Ammon's horn (tissue), 1 donor: ENCODE measurements at regions not wholly inside any gene's neighbourhood (a gene's known extent, or its start where the extent isn't known, plus 50 kb on each side); places are given as distances from the start of the nearest gene placed in this dataset.

Source experiments
- DNase-seq: peaks from one replicate; pipeline ENCODE4 v3.0.0-alpha.2; 2016; ENCODE audit warnings: low spot score

- no peak for DNase-seq
Measured at GRCh38 chr1:25081496-25081895, 150.8 kb downstream of the SYF2 start.

GRCh38 chr1:25080294-25081209, 150.5 kb upstream of the RUNX3 start:
- peak; percentile 34 for DNase-seq

GRCh38 chr1:25079048-25079447, 149.0 kb upstream of the RUNX3 start:
- no peak for DNase-seq

DNA sequence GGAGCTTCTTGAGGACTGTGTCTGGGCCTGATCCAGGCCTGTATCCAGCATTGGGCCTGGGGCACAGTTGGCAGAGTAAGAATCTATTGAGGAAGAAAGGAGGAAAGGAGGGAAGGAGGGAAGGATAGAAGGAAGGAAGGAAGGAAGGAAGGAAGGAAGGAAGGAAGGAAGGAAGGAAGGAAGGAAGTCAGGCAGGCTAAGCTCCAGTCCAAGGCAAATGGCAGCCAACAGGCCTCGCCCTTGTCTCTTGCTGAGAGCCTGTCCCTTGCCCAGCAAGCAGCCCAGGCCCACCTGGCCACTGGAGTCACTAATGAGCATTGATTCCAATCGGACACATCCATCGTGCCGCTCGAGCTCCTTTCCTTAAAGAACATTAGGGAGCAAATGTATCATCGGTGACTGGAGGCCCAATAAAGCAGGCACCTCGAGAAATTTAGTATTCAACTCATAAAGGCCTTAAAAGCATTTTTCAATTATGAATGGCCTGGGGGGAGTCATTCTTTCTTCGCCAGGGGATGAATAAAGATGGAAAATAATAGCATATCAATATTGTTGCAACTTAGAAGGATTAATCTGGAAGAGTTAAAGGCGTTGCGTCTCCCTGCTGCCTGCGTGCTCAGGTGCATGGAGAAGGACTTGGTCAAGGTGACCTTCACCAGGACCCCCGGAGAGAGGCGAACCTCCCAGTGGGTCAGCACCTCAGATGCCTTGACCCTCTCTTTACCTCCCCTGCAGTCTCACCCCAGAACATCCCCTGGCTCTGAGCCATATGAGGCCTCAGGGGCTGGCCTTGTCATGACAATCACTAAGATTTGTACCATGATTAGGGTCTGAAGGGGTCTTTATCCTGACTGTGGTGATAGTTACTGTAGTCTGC, 144.5 kb upstream of the RUNX3 start:
- DNase-seq: no peak

DNA sequence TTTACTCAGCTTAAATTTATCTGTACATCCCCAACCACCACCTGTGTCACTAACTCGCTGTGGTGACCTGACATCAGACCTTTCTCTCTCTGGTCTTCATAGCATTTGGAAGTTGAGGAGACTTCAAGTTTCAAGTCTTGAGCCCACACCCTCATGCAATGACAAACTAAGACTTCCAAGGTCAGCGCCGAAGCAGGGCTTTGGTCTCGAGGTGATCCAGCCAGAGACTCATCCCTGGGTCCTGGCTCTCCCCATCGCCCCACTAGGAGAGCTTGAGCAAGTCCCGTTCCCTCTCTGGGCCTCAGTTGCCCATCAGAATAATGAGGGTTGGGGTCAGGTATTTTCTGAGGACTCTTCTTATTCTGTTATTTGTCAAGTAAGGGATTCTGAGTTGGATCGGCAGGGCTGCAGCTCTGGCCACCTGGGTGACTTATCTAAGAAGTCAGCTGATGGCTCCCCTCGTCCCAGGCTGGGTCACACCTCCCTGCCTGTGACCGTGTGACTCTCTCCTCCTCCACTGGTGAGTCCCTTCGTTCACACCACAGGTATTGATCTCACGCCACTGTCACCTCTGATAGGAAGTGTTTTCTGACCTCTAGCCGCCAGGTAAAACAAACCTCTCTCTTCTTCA, 143.7 kb upstream of the RUNX3 start:
- DNase-seq: no peak

DNA sequence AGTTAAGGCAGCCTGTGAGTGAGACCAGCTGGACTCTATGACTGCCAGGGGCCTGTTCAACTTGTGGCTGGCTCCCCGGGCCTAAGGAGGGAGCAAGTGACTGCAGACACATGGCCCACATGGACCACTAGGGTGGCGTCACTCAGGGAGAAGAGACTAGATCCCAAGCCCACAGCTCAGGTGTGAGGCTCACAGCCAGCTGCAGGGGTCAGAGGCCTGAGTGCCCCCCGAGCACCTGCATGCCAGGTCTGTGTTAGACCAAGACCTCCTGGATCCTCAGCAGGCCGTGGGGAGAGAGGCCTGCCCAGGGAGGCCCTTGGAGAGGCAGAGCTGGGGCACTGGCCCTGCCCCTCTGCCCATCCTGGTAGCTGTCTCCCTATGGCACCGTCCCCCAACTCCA, 142.4 kb upstream of the RUNX3 start:
- no peak for DNase-seq

DNA sequence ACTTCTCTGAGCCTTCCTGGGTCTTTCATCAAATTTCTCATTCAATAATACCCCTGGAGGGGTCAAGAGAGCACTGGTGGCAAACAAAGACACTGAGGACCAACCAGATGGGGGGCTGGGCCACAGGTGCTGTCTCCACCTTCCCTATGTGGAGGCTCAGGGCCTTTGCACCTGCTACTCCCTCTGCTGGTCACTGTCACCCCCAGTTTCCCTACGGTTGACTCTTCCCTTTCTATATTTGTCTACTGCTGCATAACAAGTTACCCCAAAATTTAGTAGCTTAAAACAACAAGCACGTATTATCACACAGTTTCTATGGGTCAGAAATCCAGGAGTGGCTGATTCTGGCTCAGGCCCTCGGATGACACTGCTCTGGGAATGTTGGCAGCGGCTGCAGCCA, 138.8 kb upstream of the RUNX3 start:
- no peak for DNase-seq

- DNase-seq: no peak
Measured at GRCh38 chr1:25068316-25068715, 138.2 kb upstream of the RUNX3 start.

DNA sequence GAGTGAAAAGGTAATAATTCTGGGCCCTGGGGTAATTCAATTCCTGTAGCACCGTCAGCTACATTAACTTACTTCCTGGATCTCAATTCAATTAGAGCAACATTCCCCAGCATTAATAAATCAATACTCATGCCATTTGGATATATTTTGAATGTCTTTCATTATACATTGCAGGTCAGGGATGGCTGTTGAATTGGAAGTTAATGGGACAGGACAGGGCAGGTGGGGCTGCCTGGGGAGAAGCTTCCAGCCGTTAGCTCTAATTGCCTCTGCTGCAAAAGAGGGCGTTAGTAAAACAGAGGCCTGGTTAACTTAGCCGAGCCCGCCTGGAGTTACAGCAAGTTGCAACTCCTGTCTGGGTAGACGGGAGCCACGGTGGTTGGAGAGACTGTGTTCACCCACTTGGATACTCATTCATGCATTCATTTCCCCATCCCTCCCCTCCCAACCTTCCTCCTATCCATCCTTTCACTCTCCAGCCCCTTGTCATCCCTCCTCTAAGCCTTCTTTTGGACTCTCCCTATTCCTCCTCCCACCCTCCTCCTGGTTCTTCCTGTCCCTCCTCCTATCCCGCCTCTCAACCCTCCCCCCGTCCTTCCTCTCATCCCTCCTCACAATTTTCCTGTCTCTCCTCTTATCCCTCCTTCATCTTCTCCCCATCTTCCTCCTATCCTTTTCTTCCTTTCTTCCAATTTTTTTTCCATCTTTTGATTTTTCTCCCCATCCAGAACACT, 137.6 kb upstream of the RUNX3 start:
- no peak for DNase-seq

DNA sequence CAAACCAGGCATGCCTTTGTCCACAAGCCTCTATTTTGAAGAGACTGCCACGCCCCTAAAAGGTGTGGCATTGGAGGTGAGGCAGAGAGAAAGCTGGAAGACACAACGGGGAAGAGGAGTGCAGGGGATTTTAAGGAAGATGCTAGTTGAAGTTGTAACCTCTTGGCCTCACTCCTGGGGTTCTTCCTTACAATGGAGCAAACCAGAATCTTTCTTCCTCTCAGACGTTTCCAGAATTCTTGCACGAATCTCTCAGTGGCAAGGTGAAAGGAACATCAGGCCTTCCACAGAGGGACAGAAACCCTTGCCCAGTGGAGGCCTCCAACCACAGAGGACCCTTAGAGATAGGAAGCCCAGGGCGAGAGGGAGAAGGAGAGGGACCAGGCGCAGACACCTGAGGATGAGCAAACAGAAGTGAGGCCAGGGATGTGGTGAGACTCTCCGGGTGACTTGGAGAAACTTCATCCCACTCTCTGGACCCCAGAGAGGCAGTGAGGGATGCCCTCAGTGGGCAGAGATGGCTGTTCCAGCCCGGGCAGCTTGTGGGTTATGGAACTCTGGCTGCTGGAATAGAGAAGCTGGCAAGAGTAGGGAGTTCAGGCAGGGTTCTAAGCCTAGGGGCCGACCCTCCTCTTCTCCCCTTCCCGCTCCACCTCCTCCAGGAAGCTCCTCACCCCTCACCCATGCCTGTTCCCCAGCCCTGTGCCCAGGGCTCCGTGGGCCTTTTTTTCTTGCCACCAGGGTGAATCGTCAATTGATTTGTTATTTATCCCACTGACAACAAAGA, 136.8 kb upstream of the RUNX3 start:
- no peak for DNase-seq

DNA sequence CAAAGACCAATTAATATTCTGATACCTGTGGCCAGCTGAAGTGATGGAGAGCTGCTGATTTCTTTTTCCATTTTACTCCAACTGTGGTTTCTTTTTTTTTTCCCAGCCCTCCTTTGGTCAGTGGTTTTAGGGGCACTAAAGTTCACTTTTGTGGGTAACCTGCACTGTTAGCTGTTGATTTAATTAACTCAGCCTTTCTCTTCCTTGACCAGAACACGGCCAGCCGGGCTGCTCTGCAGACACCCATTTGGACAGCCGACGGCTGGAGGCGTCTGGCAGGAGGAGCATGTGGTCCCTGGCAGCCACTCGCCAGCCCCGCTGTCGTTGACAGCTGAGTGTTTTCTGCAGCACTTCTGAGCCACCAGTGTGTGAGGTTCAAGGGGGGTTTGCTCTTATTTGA, 136.2 kb upstream of the RUNX3 start:
- no peak for DNase-seq

DNA sequence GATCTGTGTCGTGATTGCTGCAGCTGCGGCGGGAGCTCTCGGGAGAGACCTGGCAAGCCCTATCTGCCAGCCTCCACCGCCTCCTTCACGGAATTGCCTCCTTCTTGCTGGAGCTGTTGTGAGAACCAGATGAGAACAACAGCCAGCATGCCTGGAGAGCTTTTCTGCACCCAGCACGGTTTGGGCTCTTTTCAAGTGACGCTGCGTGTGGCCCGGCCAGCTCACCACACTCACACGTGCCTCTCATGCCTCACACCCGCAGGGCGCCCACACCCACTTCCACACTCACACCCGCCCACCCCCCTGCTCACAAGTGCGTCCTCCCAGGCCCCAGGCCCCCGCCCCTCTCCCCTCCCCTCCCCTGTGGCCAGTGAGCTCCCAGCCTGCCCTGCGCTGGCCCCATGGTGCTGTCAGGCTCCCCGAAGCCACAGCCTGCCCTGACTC, 135.7 kb upstream of the RUNX3 start:
- no peak for DNase-seq

DNA sequence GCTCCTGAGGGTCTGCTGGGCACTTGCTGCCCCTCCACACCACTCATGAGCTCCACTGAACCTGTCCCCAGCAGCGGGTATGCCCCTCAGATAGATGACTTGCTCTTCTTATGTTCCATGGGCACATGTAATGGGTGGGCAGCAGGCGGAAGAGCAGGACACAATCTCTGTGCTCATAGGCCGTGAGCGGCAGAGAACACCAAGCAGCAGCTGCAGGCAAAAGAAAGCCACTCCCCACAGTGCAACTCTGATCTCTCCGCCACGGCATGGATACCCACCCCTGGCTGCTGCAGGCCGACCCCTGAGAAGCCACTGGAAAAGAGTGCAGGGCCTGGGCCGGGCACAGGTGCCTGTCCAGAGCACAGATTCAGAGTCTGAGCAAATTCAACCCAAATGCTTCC, 135.2 kb upstream of the RUNX3 start:
- no peak for DNase-seq

- DNase-seq: no peak
Measured at GRCh38 chr1:25064465-25065240, 134.6 kb upstream of the RUNX3 start.

- no peak for DNase-seq
Measured at GRCh38 chr1:25063591-25064416, 133.7 kb upstream of the RUNX3 start.

GRCh38 chr1:25062621-25063255, 132.7 kb upstream of the RUNX3 start:
- DNase-seq: no peak

GRCh38 chr1:25061261-25061995, 131.4 kb upstream of the RUNX3 start:
- DNase-seq: no peak

- no peak for DNase-seq
Measured at GRCh38 chr1:25057188-25057587, 127.1 kb upstream of the RUNX3 start.
